T follicular helper cell (primary cell): ENCODE measurements at regions not wholly inside any gene's neighbourhood (a gene's known extent, or its start where the extent isn't known, plus 50 kb on each side); places are given as distances from the start of the nearest gene placed in this dataset.
"Not testable (repeated sequence)": the region's sequence is repeated elsewhere in the genome, so short reads cannot be mapped to it uniquely, and the experiment has no call there.

Experiments used
- DNase-seq: peaks from one replicate; pipeline ENCODE4 v3.0.0-alpha.2; 2020; ENCODE audit warnings: low read depth

GRCh38 chr14:71430678-71431376, 501.4 kb upstream of the RGS6 start:
- DNase-seq, result no peak

- no peak for DNase-seq
These were observed 499.7 kb upstream of the RGS6 start for GRCh38 chr14:71432334-71433110.

GRCh38 chr14:71433303-71433702, 498.9 kb upstream of the RGS6 start:
- no peak for DNase-seq

GRCh38 chr14:71435641-71436040, 496.6 kb upstream of the RGS6 start:
- not testable (repeated sequence) for DNase-seq

GRCh38 chr14:71437870-71438269, 494.4 kb upstream of the RGS6 start:
- DNase-seq, result no peak

GRCh38 chr14:71438684-71439083, 493.5 kb upstream of the RGS6 start:
- no peak for DNase-seq

DNA sequence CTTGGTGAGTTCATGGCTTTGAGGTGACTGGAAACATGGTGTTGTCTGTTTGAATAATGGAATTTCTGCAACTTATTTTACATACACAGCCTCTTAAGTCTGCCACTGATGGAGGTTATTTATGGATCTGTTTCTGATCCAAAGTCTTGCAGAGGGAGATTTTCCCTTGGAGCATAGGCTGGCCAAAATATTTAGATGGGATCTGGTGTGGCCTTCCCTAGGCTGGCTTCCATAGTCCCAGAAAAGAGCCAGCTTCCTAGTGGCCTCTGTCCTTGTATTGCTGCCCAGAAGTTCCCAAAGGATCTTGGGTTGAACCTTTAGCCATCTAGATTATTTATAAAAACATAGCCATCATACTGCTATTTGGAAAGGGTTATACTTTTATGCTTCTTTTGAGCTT, 491.1 kb upstream of the RGS6 start:
- no peak for DNase-seq

DNA sequence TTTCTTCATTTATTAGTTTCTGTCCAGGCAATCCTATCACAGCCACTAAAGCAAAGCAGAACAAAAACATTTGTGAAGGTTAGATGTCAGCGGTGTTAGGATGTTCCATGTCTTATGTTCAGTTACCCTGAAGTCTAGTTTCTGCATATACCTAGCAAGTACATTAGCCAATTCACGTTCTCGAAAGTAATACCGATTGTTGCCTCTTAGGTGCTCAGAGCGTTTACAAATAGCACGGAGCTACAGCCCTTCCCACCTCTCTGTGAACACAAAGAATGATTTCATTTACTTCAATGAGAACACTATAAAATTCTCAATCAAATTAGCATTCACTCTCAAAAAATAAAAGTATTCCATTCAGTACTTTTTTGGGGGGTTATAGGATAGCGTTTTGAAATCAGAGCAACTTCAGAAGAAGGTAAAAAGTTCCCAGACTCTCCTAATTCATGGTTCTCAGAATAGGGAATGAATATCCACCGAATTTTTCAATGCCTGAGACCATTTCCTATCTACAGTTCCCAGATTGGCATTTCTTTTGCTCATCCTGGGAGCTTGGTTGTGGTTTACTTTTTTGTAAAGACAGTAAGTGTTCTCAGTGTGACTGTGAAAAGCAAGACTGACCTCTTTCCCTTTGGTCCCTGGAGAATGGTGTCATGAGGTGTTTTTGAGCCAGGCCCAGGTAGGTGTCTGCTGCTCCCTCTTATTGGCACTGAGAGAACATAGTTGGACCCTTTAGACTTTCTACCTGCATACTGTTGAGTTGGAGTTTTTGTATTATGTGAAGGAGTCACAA, 488.0 kb upstream of the RGS6 start:
- no peak for DNase-seq

- DNase-seq, result no peak
These were observed 483.6 kb upstream of the RGS6 start for GRCh38 chr14:71448431-71449315.

DNA sequence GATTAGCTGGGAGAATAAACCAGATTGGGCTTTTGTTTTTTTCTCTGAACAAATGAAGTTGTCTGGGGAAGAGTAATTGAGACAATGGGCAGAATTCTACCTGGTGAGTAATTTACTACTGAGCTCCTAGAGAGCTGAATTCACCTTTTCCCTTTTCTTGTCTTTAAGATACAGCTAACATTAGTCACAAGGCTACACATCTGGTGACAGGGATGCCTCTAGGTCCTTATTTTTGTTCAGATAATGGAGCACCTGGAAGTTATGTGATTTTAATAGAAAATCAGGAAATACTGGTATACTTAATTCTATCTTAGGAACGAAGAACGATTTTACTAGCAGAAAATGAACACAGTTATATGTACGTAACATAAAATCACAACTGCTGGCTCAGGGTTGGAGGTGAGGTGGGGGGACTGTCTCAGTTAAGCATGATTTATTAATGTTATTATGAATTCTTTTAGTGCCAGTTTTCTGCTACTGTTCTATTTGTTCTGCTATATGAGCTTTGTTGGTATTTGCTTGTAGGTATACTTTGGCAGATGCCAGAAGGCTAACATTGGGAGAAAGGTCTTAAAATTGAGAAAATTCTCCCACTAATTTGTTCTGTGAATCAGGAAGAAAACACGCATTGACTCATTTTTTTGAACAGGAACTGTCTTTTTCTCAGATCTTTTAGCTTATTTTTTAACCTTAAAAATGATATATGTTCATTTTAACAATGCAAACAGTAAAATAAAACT, 482.7 kb upstream of the RGS6 start:
- no peak for DNase-seq

DNA sequence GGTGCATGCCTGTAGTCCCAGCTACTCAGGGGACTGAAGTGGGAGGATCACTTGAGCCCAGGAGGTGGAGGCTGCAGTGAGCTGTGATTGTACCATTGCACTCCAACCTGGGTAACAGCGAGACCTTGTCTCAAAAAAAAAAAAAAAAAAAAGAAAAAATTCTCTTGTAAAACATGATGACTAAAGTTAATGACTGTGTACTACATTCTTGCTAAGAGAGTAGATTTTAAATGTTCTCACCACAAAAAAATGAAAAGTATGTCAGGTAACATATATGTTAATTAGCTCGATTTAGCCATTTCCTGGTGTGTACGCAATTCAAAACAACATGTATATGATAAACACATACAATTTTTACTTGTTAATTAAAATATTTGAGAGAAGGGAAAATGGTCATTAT, 480.7 kb upstream of the RGS6 start:
- DNase-seq, result no peak

DNA sequence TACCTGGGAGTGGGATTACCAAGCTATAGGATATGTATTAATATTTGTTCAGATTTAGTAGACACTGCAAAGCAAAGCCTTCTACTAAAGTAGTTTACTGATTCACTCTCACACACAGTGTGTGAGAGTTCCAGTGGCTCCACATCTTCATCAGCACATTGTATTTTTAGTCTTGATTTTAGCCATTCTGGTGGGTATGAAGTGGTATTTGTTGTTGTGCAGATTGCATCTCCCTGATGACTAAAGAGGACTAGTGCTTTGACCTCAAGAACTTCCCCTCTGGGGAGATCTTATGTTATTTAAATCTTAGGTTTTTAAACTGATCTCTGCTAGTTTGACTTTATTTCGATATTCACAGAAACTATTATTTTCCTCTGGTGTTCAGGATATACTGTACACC, 479.7 kb upstream of the RGS6 start:
- no peak for DNase-seq

DNA sequence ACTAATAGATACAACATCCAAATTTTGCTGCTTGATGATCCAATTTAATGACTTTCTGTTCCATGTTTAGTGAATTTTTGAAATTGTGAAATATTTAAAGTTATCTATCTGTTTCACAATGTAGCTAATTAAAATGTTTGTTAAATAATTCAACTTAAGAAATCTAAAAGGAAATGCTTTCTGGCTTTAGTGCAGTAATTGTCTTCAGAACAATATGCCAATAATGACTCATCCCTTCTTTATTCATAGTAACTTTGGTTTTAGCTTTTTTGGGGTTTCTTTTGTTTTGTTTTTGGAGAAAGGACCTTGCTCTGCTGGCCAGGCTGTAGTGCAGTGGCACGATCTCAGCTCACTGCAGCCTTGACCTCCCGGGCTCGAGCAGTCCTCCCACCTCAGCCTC, 479.2 kb upstream of the RGS6 start:
- no peak for DNase-seq

- DNase-seq, result no peak
These were observed 478.2 kb upstream of the RGS6 start for GRCh38 chr14:71454010-71454409.

GRCh38 chr14:71454513-71455332, 477.5 kb upstream of the RGS6 start:
- DNase-seq, result no peak

GRCh38 chr14:71460091-71460490, 472.1 kb upstream of the RGS6 start:
- DNase-seq, result no peak

- not testable (repeated sequence) for DNase-seq
These were observed 470.6 kb upstream of the RGS6 start for GRCh38 chr14:71461617-71462016.

DNA sequence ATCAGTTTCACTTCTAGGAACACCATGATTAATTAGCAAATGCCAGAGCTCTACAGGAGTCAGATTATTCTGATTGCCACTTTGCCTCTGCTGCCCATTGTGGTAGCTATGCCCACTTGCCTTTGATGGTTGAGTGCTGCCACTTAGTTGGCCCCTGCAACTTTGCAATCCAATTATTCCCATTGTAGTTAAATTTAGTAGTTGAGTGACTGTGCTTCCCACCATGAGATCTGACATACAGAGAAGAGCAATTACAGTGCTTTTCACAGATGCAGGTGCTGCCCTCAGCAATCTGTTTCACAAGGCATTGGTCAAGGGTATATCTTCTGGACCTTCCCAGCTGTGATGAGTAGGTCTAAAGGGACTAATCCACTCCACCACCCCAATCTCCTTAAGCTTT, 468.4 kb upstream of the RGS6 start:
- DNase-seq, result no peak

GRCh38 chr14:71464840-71465239, 467.4 kb upstream of the RGS6 start:
- DNase-seq, result no peak

DNA sequence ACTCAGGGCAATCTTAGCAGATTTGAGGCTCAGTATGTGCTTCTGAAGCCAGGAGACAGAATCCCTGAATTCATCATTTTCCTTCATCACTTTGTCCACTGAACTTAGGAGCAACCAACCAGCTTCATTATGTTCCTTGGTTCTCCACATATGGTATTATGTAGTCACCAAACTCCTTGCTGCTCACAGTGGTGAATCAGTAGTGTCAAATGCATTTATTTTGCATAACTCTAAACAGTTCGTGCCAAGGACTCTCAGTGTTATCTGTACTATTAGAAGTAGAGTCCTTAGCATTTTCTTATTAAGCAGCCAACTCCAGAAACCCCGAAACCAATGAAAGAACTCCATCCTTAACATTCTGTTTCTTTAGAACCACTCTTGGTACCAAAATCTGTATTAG, 466.9 kb upstream of the RGS6 start:
- DNase-seq, result no peak
